Smooth muscle cell of the brain vasculature (primary cell): ENCODE measurements at regions not wholly inside any gene's neighbourhood (a gene's known extent, or its start where the extent isn't known, plus 50 kb on each side); places are given as distances from the start of the nearest gene placed in this dataset.

Experiments used
- DNase-seq: peaks from one replicate; pipeline ENCODE4 v3.0.0-alpha.2; 2012; ENCODE audit warnings: low read depth, low spot score

- no peak for DNase-seq
Observed at GRCh38 chr9:17846948-17847655, 268.2 kb downstream of the SH3GL2 start.

GRCh38 chr9:17847908-17848307, 269.0 kb downstream of the SH3GL2 start:
- no peak for DNase-seq

GRCh38 chr9:17852108-17852507, 273.2 kb downstream of the SH3GL2 start:
- no peak for DNase-seq

- no peak for DNase-seq
Observed at GRCh38 chr9:17854487-17854886, 275.6 kb downstream of the SH3GL2 start.

- no peak for DNase-seq
Observed at GRCh38 chr9:17856995-17857394, 278.1 kb downstream of the SH3GL2 start.

- no peak for DNase-seq
Observed at GRCh38 chr9:17859228-17859627, 280.4 kb downstream of the SH3GL2 start.

- DNase-seq, result no peak
Observed at GRCh38 chr9:17859987-17860386, 281.1 kb downstream of the SH3GL2 start.

GRCh38 chr9:17862101-17862500, 283.2 kb downstream of the SH3GL2 start:
- no peak for DNase-seq

GRCh38 chr9:17862629-17863028, 283.8 kb downstream of the SH3GL2 start:
- no peak for DNase-seq

GRCh38 chr9:17863213-17863883, 284.5 kb downstream of the SH3GL2 start:
- DNase-seq, result no peak

- no peak for DNase-seq
Observed at GRCh38 chr9:17863924-17864323, 285.1 kb downstream of the SH3GL2 start.

GRCh38 chr9:17864951-17865350, 286.1 kb downstream of the SH3GL2 start:
- no peak for DNase-seq

- DNase-seq, result no peak
Observed at GRCh38 chr9:17865881-17866280, 287.0 kb downstream of the SH3GL2 start.

GRCh38 chr9:17870722-17871121, 291.9 kb downstream of the SH3GL2 start:
- DNase-seq, result no peak

GRCh38 chr9:17871213-17871890, 292.5 kb downstream of the SH3GL2 start:
- DNase-seq, result no peak

GRCh38 chr9:17875886-17876285, 297.0 kb downstream of the SH3GL2 start:
- DNase-seq, result no peak

- no peak for DNase-seq
Observed at GRCh38 chr9:17876687-17877086, 297.8 kb downstream of the SH3GL2 start.

- DNase-seq, result no peak
Observed at GRCh38 chr9:17878810-17879370, 300.0 kb downstream of the SH3GL2 start.

- DNase-seq, result no peak
Observed at GRCh38 chr9:17881371-17881770, 302.5 kb downstream of the SH3GL2 start.

- DNase-seq, result no peak
Observed at GRCh38 chr9:17882688-17883594, 304.1 kb downstream of the SH3GL2 start.

- no peak for DNase-seq
Observed at GRCh38 chr9:17888066-17888465, 309.2 kb downstream of the SH3GL2 start.
